Mesenchymal stem cell (in vitro differentiated cells and primary cell): ENCODE measurements at regions not wholly inside any gene's neighbourhood (a gene's known extent, or its start where the extent isn't known, plus 50 kb on each side); places are given as distances from the start of the nearest gene placed in this dataset.

Source experiments
- DNase-seq: peaks from one replicate; pipeline ENCODE4 v3.0.0-alpha.2; 2013
- H2AFZ ChIP-seq: one replicate; pipeline ENCODE4 v1.6.1; 2013; ENCODE audit warnings: low read depth, mild to moderate bottlenecking, control low read depth, inconsistent platforms, low read length, moderate library complexity
- H2AK5ac ChIP-seq: 2 replicates; pipeline ENCODE4 v1.6.1; 2013; ENCODE audit warnings: low read length, moderate library complexity, mild to moderate bottlenecking, inconsistent platforms; ENCODE audit not compliant: severe bottlenecking
- H2BK120ac ChIP-seq: one replicate; pipeline ENCODE4 v1.6.1; 2013; ENCODE audit warnings: low read depth, mild to moderate bottlenecking, inconsistent platforms, low read length, moderate library complexity
- H2BK12ac ChIP-seq, 2 experiments: one replicate each; pipeline ENCODE4 v1.6.1; 2013; ENCODE audit warnings: inconsistent platforms in 2 of 2, low read length in 2 of 2, mild to moderate bottlenecking in 2 of 2, moderate library complexity in 2 of 2, control low read depth in 1 of 2
- H2BK15ac ChIP-seq: one replicate; pipeline ENCODE4 v1.6.1; 2013; ENCODE audit warnings: mild to moderate bottlenecking, low read depth, inconsistent platforms; ENCODE audit not compliant: poor library complexity, severe bottlenecking
- H2BK5ac ChIP-seq: 2 replicates; pipeline ENCODE4 v1.6.1; 2013; ENCODE audit warnings: low read depth, mild to moderate bottlenecking, low read length, control low read depth, inconsistent platforms; ENCODE audit not compliant: poor library complexity, severe bottlenecking
- H3K14ac ChIP-seq, 2 experiments: one replicate each; pipeline ENCODE4 v1.6.1; 2013; ENCODE audit warnings: inconsistent platforms in 2 of 2, low read length in 2 of 2, control low read depth in 1 of 2, mild to moderate bottlenecking in 1 of 2, moderate library complexity in 1 of 2
- H3K18ac ChIP-seq, 2 experiments: one replicate each; pipeline ENCODE4 v1.6.1; 2013; ENCODE audit warnings: inconsistent platforms in 2 of 2, low read length in 2 of 2, control low read depth in 1 of 2, low read depth in 1 of 2, mild to moderate bottlenecking in 1 of 2
- H3K23ac ChIP-seq, 2 experiments: one replicate each; pipeline ENCODE4 v1.6.1; 2013; ENCODE audit warnings: inconsistent platforms in 2 of 2, low read length in 2 of 2, mild to moderate bottlenecking in 2 of 2, moderate library complexity in 2 of 2, control low read depth in 1 of 2
- H3K27ac ChIP-seq: 2 replicates; pipeline ENCODE4 v1.5.1; 2013; ENCODE audit warnings: mild to moderate bottlenecking, moderate library complexity, low read length, control low read depth, inconsistent platforms; ENCODE audit not compliant: poor library complexity, severe bottlenecking
- H3K27me3 ChIP-seq, 2 experiments: 2 replicates each; pipeline versions ENCODE4 v1.6.1 to v1.7.0; 2013; ENCODE audit warnings: low read length in 2 of 2, mild to moderate bottlenecking in 2 of 2, moderate library complexity in 2 of 2, control low read depth in 1 of 2, inconsistent platforms in 1 of 2; ENCODE audit not compliant: control insufficient read depth in 1 of 2, insufficient read depth in 1 of 2
- H3K36me3 ChIP-seq, 2 experiments: 2 replicates each; pipeline versions ENCODE4 v1.6.1 to v1.7.0; 2013; ENCODE audit warnings: low read length in 2 of 2, control low read depth in 1 of 2, inconsistent platforms in 1 of 2, low read depth in 1 of 2, mild to moderate bottlenecking in 1 of 2; ENCODE audit not compliant: insufficient read depth in 2 of 2, control insufficient read depth in 1 of 2
- H3K4ac ChIP-seq, 2 experiments: one replicate each; pipeline ENCODE4 v1.6.1; 2013; ENCODE audit warnings: inconsistent platforms in 2 of 2, low read length in 2 of 2, mild to moderate bottlenecking in 2 of 2, moderate library complexity in 2 of 2, control low read depth in 1 of 2, low read depth in 1 of 2
- H3K4me1 ChIP-seq: 2 replicates; pipeline ENCODE4 v1.6.1; 2013; ENCODE audit warnings: low read depth, low read length, control low read depth; ENCODE audit not compliant: control insufficient read depth, insufficient read depth
- H3K4me2 ChIP-seq: 2 replicates; pipeline ENCODE4 v1.6.1; 2013; ENCODE audit warnings: low read length, mild to moderate bottlenecking, inconsistent platforms; ENCODE audit not compliant: poor library complexity, severe bottlenecking
- H3K4me3 ChIP-seq, 2 experiments: 2 replicates each; pipeline versions ENCODE4 v1.5.1 to v1.7.0; 2013; ENCODE audit warnings: low read length in 2 of 2, mild to moderate bottlenecking in 2 of 2, control low read depth in 1 of 2, low read depth in 1 of 2; ENCODE audit not compliant: insufficient read depth in 1 of 2
- H3K79me1 ChIP-seq: replicated peaks from 2 replicates; pipeline ENCODE4 v1.6.1; 2013; ENCODE audit warnings: mild to moderate bottlenecking, control low read depth, low read length, inconsistent platforms; ENCODE audit not compliant: poor library complexity, severe bottlenecking
- H3K9ac ChIP-seq: 2 replicates; pipeline ENCODE4 v1.7.0; 2013; ENCODE audit warnings: mild to moderate bottlenecking, low read length, moderate library complexity
- H3K9me3 ChIP-seq: 2 replicates; pipeline ENCODE4 v1.7.0; 2013; ENCODE audit warnings: mild to moderate bottlenecking, low read length; ENCODE audit not compliant: control insufficient read depth
- H4K8ac ChIP-seq: one replicate; pipeline ENCODE4 v1.6.1; 2013; ENCODE audit warnings: inconsistent platforms, mild to moderate bottlenecking, low read length, moderate library complexity
- H4K91ac ChIP-seq: one replicate; pipeline ENCODE4 v1.6.1; 2013; ENCODE audit warnings: mild to moderate bottlenecking, low read length, inconsistent platforms
- WGBS: methylation state at CpG from one replicate; pipeline ENCODE4 v1.1.7; 2013; ENCODE audit warnings: mixed read lengths; 5-methylcytosine and 5-hydroxymethylcytosine counted together

DNA sequence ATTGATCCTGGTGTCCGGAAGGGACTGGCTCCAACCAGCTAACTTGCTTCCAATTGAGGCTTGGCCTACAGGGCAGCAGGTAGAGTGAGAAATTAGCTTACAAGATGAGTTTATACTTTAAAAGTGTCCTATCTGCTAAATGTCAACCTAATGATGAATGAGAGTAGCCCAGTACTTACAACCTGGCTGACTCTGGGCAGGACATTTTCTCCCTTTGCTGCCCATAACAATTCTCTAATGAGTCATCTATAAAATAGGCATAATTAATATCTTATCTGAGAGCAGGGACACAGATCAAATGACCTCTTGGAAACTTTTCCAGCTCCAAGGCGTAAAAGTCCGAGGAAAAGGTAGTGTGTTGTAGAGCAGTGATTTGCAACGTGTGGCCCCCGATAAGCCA, 398.4 kb upstream of the BOD1L1 start:
- Histone ChIP-seq H2AFZ (no peak overlapping the region), H3K27ac (no peak overlapping the region), H2BK15ac (no peak overlapping the region), H4K91ac (no peak overlapping the region), H3K9ac (no peak overlapping the region), H3K23ac (no peak overlapping the region), H2BK120ac (no peak overlapping the region), H2BK12ac (no peak overlapping the region), H3K18ac (no peak overlapping the region), H3K36me3 (no peaks in the 10 kb centered on the region), H3K9me3 (no peaks in the 10 kb centered on the region), H3K4me3 (no peak overlapping the region), H3K4ac (no peak overlapping the region), H2BK5ac (no peak overlapping the region), H3K27me3 (no peaks in the 10 kb centered on the region), H3K79me1 (no peaks in the 10 kb centered on the region), H3K4me1 (peaks cover 2% of the 10 kb centered on the region), H3K4me2 (no peak overlapping the region), H4K8ac (no peak overlapping the region), H3K14ac (peak overlapping the region in 1 of 2 experiments; percentile 74), H2AK5ac (no peak overlapping the region)
- 97% methylated on average over 5 of the region's 5 CpGs for WGBS
- DNase-seq = no peak

DNA sequence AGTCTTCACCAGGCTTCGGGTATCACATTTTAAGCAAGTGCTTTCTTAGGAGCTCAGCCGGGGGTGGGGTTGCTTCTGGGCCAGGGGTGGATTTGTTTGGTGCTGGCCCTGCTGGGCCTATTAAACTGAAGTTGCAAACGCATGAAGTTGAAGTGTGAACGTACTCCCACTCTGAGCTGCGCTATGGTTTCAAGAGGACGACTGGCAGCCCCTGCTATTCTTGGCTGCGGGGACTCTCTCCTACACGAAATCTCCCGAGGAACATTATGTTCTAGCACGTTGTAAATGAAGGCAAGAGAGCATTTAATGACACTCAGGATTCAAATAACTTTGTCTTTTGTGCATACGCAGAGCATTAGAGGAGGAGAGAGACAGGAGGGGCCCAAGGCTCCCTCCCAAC, 401.3 kb upstream of the BOD1L1 start:
- no peaks in the 10 kb centered on the region for H3K36me3 ChIP-seq
- no peaks in the 10 kb centered on the region for H3K79me1 ChIP-seq
- no peak overlapping the region for H3K4ac ChIP-seq
- no peak for DNase-seq
- H2BK15ac ChIP-seq = no peak overlapping the region
- H3K4me3 ChIP-seq = no peak overlapping the region
- no peaks in the 10 kb centered on the region for H3K27me3 ChIP-seq
- no peak overlapping the region for H2AFZ ChIP-seq
- no peak overlapping the region for H3K18ac ChIP-seq
- no peak overlapping the region for H3K14ac ChIP-seq
- no peaks in the 10 kb centered on the region for H3K4me1 ChIP-seq
- H3K23ac ChIP-seq = no peak overlapping the region
- no peak overlapping the region for H2AK5ac ChIP-seq
- no peak overlapping the region for H3K9ac ChIP-seq
- no peak overlapping the region for H2BK12ac ChIP-seq
- H4K8ac ChIP-seq = no peak overlapping the region
- WGBS = 83% methylated on average over 11 of the region's 11 CpGs
- H3K9me3 ChIP-seq = no peaks in the 10 kb centered on the region
- no peak overlapping the region for H2BK120ac ChIP-seq
- H4K91ac ChIP-seq = no peak overlapping the region
- no peak overlapping the region for H3K27ac ChIP-seq
- H2BK5ac ChIP-seq = no peak overlapping the region
- no peak overlapping the region for H3K4me2 ChIP-seq

DNA sequence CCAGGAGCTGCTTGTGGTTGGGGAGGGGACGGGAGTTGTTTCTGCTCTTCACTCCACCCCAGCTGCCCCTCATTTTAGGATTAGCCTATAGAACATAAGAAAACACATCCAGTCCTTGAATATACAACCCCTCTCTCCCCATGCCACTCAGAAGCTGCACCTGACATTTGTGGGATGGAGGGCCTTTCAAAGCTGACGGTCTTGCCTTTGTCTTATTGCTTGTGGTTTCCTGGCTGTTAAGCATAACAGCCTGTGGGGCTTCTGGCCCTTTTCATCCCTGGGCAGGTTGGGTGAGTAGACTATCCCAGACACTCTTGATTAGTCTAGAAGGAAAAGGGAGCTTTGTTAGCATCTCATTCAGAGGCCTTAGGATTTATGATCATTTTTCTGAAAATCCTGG, 407.6 kb upstream of the BOD1L1 start:
- 45% methylated on average over 1 of the region's 2 CpGs for WGBS
- H2BK15ac ChIP-seq = no peak overlapping the region
- no peak overlapping the region for H2BK120ac ChIP-seq
- no peak overlapping the region for H4K91ac ChIP-seq
- H2BK5ac ChIP-seq = no peak overlapping the region
- no peaks in the 10 kb centered on the region for H3K9me3 ChIP-seq
- no peak overlapping the region for H2BK12ac ChIP-seq
- H2AFZ ChIP-seq = no peak overlapping the region
- H3K4me2 ChIP-seq = no peak overlapping the region
- no peaks in the 10 kb centered on the region for H3K79me1 ChIP-seq
- H3K27ac ChIP-seq = no peak overlapping the region
- H3K14ac ChIP-seq = no peak overlapping the region
- H4K8ac ChIP-seq = no peak overlapping the region
- no peak overlapping the region for H3K4ac ChIP-seq
- H3K18ac ChIP-seq = no peak overlapping the region
- H3K36me3 ChIP-seq = no peaks in the 10 kb centered on the region
- no peak for DNase-seq
- no peaks in the 10 kb centered on the region for H3K27me3 ChIP-seq
- H2AK5ac ChIP-seq = no peak overlapping the region
- no peaks in the 10 kb centered on the region for H3K4me1 ChIP-seq
- H3K4me3 ChIP-seq = no peak overlapping the region
- no peak overlapping the region for H3K9ac ChIP-seq
- no peak overlapping the region for H3K23ac ChIP-seq

DNA sequence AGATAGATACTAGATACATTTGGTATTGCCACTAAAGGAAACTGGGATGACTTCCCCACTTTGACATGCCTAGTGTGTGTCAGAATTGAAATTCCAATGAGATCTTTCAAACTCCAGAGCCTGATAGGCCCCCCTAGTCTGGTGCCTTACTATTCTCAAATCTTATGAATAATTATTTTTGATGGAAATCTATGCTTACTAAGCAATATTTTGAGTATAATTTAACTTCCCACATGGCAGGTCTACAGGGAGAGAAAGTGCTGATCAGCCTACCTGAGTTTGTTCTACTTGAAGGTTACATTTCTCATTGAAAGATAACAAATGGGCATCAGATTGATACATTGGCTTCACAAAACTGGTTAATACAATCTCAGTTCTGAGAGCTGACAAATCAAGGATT, 415.7 kb upstream of the BOD1L1 start:
- Histone ChIP-seq H3K27me3 (no peaks in the 10 kb centered on the region), H3K27ac (no peak overlapping the region), H2BK120ac (no peak overlapping the region), H3K79me1 (no peaks in the 10 kb centered on the region), H3K4me3 (no peak overlapping the region), H3K23ac (no peak overlapping the region), H3K9me3 (no peaks in the 10 kb centered on the region), H3K4me1 (no peaks in the 10 kb centered on the region), H2BK15ac (no peak overlapping the region), H3K18ac (no peak overlapping the region), H4K91ac (no peak overlapping the region), H3K9ac (no peak overlapping the region), H3K4ac (no peak overlapping the region), H4K8ac (no peak overlapping the region), H2BK12ac (no peak overlapping the region), H3K14ac (no peak overlapping the region), H2BK5ac (no peak overlapping the region), H3K36me3 (no peaks in the 10 kb centered on the region), H3K4me2 (no peak overlapping the region), H2AK5ac (no peak overlapping the region), H2AFZ (no peak overlapping the region)
- no peak for DNase-seq
